Activated CD4-positive, alpha-beta T cell treated with anti-CD3 and anti-CD28 coated beads, Interleukin-2, amount 10 ng/mL, durations not matched to agents 7 days and 5 days (primary cell): ENCODE measurements at regions not wholly inside any gene's neighbourhood (a gene's known extent, or its start where the extent isn't known, plus 50 kb on each side); places are given as distances from the start of the nearest gene placed in this dataset.
"Not testable (repeated sequence)": the region's sequence is repeated elsewhere in the genome, so short reads cannot be mapped to it uniquely, and the experiment has no call there.

Experiments
- CTCF ChIA-PET: fragments of 350-600 bp; sonication (Branson Sonifier 250); formaldehyde crosslinking; loops from one replicate; lab custom pipeline; 2021; ENCODE audit warnings: antibody characterized with exemption; lab: Charles Lee
- POLR2A ChIA-PET: fragments of 350-600 bp; sonication (Branson Sonifier 250); formaldehyde crosslinking; loops from one replicate; lab custom pipeline; 2021; ENCODE audit warnings: antibody characterized with exemption; lab: Charles Lee
- DNase-seq: peaks from one replicate; pipeline ENCODE4 v3.0.0-alpha.2; 2020
- H3K27ac Mint-ChIP-seq: one replicate; pipeline ENCODE4 v1.8.0; 2021; ENCODE audit warnings: mild to moderate bottlenecking, moderate library complexity, mixed read lengths
- H3K27me3 Mint-ChIP-seq: one replicate; pipeline ENCODE4 v1.8.0; 2021; ENCODE audit warnings: mixed read lengths
- H3K36me3 Mint-ChIP-seq: one replicate; pipeline ENCODE4 v1.8.0; 2021; ENCODE audit warnings: low read depth, mixed read lengths
- H3K4me1 Mint-ChIP-seq: one replicate; pipeline ENCODE4 v1.8.0; 2021; ENCODE audit warnings: mixed read lengths
- H3K4me3 Mint-ChIP-seq: one replicate; pipeline ENCODE4 v1.8.0; 2021; ENCODE audit warnings: mild to moderate bottlenecking, moderate library complexity, mixed read lengths
- H3K9me3 Mint-ChIP-seq: one replicate; pipeline ENCODE4 v1.8.0; 2021; ENCODE audit warnings: mixed read lengths

DNA sequence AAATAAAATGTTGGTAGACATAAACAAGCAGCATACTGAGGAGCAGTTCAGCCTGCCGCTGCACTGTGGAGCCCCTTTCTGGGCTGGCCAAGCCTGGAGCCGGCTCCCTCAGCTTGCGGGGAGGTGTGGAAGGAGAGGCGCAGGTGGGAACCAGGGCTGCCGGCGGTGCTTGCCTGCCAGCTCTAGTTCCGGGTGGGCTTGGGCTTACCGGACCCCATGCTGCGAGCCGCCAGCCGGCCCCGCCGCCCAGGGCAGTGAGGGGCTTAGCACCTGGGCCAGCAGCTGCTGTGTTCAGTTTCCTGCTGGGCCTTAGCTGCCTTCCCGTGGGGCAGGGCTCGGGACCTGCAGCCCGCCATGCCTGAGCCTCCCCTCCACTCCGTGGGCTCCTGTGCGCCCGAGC is 672.9 kb upstream of the POM121L12 start:
- no peak for DNase-seq
- Mint-ChIP-seq H3K27ac (no peak overlapping the region), H3K36me3 (no peaks in the 10 kb centered on the region), H3K9me3 (no peaks in the 10 kb centered on the region), H3K4me3 (no peak overlapping the region), H3K27me3 (no peaks in the 10 kb centered on the region), H3K4me1 (no peaks in the 10 kb centered on the region)
- POLR2A ChIA-PET = no interaction called here
- CTCF ChIA-PET = no interaction called here

DNA sequence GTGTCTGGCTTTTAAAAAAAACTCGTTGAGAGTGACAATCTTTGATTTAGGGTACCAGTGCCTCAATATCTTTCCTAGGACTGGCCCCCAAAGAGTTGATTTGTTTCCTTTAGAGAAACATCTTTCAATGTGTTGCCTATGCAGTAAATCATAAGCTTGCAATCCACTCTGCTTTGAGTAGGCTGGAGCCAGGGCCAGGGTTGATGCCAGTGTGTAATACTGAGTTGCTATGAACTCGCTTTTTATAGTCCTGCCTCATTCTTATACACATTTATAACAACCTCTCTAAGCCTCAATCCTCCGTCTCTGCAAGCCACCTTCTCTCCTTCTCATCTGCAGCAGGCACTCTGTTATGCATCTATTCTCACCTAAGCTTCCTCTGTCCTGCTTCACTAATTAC is 674.9 kb upstream of the POM121L12 start:
- no peaks in the 10 kb centered on the region for H3K4me1 Mint-ChIP-seq
- no peaks in the 10 kb centered on the region for H3K27me3 Mint-ChIP-seq
- no peaks in the 10 kb centered on the region for H3K9me3 Mint-ChIP-seq
- no peak for DNase-seq
- H3K4me3 Mint-ChIP-seq = no peak overlapping the region
- H3K27ac Mint-ChIP-seq = no peak overlapping the region
- ChIA-PET POLR2A (no interaction called here), CTCF (no interaction called here)
- no peaks in the 10 kb centered on the region for H3K36me3 Mint-ChIP-seq

DNA sequence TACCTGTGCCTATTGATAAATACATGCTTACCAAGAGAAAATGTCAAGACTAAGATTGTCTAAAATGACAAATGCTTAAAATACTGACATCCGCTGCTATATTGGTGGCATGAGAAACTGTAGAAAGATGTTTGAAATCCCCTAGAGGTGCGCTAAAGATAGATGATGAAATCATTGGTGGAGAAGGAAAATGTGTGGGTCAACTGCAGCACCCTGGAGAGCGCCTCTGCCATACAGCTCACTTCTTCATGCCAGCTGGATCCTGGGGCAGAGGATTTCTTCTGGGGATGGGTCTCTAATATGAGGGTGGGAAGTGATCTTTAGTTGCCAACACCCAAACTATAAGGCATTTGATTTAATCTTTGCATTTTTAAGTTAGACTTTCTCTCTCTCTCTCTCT is 680.4 kb upstream of the POM121L12 start:
- DNase-seq = no peak
- Mint-ChIP-seq H3K4me1 (no peaks in the 10 kb centered on the region), H3K27me3 (no peaks in the 10 kb centered on the region), H3K9me3 (no peaks in the 10 kb centered on the region), H3K27ac (no peak overlapping the region), H3K36me3 (no peaks in the 10 kb centered on the region), H3K4me3 (no peak overlapping the region)
- ChIA-PET POLR2A (no interaction called here), CTCF (no interaction called here)

DNA sequence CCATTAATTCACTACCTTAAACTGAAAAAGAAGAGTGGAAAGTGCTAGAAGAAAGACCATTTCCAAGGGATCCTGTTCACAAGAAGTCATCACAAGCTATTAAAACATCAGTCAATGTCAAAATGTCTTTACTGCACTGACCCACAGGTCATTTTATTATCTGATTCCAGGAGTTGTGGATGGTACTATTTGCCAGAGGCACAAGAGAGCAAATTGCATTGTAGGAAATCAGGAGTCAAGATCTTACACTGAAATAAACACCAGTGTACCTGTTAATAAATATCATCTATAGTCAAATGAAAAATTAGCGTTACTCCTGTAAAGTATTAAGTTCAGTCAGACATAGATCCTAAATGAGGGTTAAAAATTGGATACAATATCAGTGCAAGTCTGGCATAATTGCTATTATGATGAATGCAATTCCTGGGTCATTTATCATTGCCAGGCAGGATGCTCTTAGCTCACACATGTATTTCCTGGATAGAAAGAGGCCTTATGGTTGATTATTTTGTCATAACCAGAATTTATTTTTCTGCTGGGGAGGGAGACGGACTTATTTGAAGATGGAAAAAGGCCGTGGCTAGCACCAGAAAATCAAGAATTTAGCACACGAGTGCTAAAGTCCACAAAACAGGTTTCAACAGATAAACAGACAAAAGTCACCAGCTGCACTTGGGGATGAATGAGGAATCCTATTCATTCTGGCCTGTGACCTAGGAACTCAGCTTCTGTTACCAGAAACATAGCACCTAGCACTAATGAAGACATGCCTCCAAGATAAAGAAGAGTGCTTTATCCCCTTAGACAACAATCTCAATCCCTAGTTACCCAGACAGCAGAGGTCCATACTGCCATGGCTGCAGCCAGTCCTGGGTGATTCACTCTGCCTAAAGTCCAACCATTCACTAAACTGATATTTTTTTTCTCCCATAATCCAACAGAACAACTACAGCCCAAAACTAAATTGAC is 683.1 kb upstream of the POM121L12 start:
- Mint-ChIP-seq H3K27ac (no peak overlapping the region), H3K4me3 (no peak overlapping the region), H3K27me3 (no peaks in the 10 kb centered on the region), H3K36me3 (no peaks in the 10 kb centered on the region), H3K4me1 (no peaks in the 10 kb centered on the region), H3K9me3 (no peaks in the 10 kb centered on the region)
- ChIA-PET POLR2A (no interaction called here), CTCF (no interaction called here)
- no peak for DNase-seq

DNA sequence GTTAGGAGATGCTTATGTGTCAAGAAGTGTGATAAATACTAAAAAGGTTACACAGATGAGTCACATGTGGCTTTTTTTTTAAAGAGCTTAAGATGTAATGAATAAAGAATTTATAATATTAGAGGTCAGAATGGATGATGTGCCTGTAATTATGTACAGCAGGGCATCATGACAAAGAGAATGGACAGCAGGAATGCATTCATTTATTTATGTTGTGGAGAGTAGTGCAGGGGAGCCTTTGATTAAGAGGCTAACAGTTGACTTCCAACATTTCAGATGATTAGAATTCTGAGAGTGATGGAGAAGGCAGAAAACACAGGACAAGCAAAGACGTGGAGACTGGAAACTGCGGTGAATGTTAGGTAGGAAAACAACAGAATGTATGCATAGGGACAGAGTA is 691.4 kb upstream of the POM121L12 start:
- Mint-ChIP-seq H3K4me3 (no peak overlapping the region), H3K27ac (no peak overlapping the region), H3K9me3 (peaks cover 3% of the 10 kb centered on the region), H3K4me1 (no peaks in the 10 kb centered on the region), H3K36me3 (no peaks in the 10 kb centered on the region), H3K27me3 (no peaks in the 10 kb centered on the region)
- ChIA-PET CTCF (no interaction called here), POLR2A (no interaction called here)
- DNase-seq = no peak

DNA sequence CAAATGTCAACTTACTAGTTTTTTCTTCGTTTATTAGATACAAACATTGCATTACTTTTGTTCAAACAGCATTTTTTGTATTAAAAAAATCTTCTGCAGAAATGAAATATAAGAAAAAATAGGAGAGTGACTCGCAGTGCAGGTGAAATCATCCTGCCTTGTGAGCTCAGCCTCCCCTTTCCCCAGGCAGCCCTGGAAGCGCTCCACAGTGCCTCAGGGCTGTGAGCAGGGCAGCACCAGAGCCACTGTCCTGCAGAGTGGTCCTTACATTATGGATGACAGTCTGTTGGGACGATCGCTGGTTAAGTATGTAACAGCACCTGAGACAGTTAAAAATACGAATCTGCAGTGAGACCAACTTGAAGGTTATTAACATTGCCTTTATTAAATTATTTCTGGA is 695.4 kb upstream of the POM121L12 start:
- POLR2A ChIA-PET = no interaction called here
- H3K27ac Mint-ChIP-seq = no peak overlapping the region
- no peaks in the 10 kb centered on the region for H3K36me3 Mint-ChIP-seq
- H3K4me1 Mint-ChIP-seq = no peaks in the 10 kb centered on the region
- CTCF ChIA-PET = no interaction called here
- no peak for DNase-seq
- peaks cover 3% of the 10 kb centered on the region for H3K9me3 Mint-ChIP-seq
- no peak overlapping the region for H3K4me3 Mint-ChIP-seq
- no peaks in the 10 kb centered on the region for H3K27me3 Mint-ChIP-seq

DNA sequence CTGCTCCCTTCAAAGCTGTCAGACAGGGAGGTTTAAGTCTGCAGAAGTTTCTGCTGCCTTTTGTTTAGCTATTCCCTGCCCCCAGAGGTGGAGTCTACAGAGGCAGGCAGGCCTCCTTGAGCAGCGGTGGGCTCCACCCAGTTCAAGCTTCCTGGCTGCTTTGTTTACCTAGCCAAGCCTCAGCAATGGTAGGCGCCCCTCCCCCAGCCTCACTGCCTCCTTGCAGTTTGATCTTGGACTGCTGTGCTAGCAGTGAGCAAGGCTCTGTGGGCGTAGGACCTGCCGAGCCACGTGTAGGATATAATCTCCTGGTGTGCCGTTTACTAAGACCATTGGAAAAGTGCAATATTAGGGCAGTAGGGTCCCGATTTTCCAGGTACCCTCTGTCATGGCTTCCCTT is 707.1 kb upstream of the POM121L12 start:
- H3K9me3 Mint-ChIP-seq = peaks cover 16% of the 10 kb centered on the region
- H3K36me3 Mint-ChIP-seq, H3K27me3 Mint-ChIP-seq, CTCF ChIA-PET, H3K4me3 Mint-ChIP-seq, H3K4me1 Mint-ChIP-seq, POLR2A ChIA-PET: not testable (repeated sequence)
- peak; percentile 27 for DNase-seq
- H3K27ac Mint-ChIP-seq = peak overlapping the region; percentile 62

DNA sequence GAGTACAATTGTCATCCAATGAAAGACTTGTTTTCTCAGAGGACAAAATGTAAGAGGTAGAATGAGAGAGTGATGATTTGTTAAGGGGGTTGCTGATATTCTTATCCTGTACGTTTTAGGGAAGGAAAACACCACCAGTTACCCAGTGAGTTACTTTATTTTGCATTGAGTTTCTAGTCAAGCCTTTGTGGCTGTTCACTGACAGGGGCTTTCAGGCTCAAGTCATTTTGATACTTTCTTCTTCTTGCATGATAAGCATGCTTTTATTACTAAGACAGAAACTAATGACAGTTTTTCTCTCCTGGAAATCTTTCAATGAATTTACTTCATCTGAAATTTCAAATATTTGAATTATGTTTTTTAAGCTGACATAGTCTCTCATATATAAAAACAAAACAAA is 710.2 kb upstream of the POM121L12 start:
- Mint-ChIP-seq H3K36me3 (no peaks in the 10 kb centered on the region), H3K4me1 (peaks cover 9% of the 10 kb centered on the region), H3K9me3 (peaks cover 21% of the 10 kb centered on the region), H3K27ac (no peak overlapping the region), H3K4me3 (no peak overlapping the region), H3K27me3 (no peaks in the 10 kb centered on the region)
- DNase-seq = no peak
- CTCF ChIA-PET = no interaction called here
- POLR2A ChIA-PET = no interaction called here

DNA sequence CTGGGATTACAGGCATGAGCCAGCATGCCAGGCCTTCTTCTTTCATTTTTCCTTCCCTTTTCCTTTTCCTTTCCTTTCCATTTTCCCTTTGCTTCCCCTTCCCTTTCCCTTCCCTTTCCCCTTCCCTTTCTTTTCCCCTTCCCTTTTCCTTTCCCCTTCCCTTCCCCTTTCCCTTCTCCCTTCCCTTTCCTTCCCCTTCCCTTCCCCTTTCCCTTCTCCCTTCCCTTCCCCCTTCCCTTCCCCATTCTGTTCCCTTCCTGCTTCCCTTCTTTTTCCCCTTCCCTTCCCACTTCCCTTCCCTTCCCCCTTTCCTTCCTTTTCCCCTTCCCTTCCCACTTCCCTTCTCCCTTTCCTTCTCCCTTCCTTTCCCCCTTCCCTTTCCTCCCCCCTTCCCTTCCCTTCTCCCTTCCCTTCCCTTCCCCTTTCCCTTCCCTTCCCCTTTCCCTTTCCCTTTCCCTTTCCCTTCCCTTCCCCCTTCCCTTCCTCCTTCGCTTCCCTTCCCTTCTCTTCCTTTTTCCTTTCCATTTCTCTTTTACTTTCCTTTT is 712.2 kb upstream of the POM121L12 start:
- Mint-ChIP-seq H3K27me3 (no peaks in the 10 kb centered on the region), H3K36me3 (no peaks in the 10 kb centered on the region), H3K27ac (no peak overlapping the region), H3K4me1 (peaks cover 6% of the 10 kb centered on the region), H3K9me3 (peaks cover 20% of the 10 kb centered on the region), H3K4me3 (no peak overlapping the region)
- ChIA-PET CTCF (no interaction called here), POLR2A (no interaction called here)
- no peak for DNase-seq

DNA sequence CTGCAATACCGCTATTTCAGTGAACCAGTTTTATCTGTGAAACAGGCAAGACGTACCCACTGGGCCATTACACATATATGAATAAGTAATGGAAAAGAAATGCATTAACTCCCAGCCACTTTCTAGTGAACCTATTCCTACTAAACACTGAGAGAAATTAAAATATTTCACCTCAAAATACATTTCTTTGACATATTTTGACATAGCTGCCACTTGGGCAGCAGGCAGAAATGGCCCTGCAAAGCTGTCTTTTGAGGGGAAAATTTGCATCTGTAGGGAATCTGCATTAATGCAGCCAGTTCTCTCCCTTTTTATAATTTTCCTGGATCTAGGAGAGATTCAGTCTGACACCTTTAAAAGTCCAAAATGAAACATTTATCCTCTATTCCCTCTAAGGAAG is 714.8 kb upstream of the POM121L12 start:
- H3K9me3 Mint-ChIP-seq = peaks cover 21% of the 10 kb centered on the region
- no peak for DNase-seq
- H3K4me3 Mint-ChIP-seq = no peak overlapping the region
- ChIA-PET POLR2A (no interaction called here), CTCF (no interaction called here)
- H3K27ac Mint-ChIP-seq = no peak overlapping the region
- H3K27me3 Mint-ChIP-seq = no peaks in the 10 kb centered on the region
- no peaks in the 10 kb centered on the region for H3K36me3 Mint-ChIP-seq
- no peaks in the 10 kb centered on the region for H3K4me1 Mint-ChIP-seq

DNA sequence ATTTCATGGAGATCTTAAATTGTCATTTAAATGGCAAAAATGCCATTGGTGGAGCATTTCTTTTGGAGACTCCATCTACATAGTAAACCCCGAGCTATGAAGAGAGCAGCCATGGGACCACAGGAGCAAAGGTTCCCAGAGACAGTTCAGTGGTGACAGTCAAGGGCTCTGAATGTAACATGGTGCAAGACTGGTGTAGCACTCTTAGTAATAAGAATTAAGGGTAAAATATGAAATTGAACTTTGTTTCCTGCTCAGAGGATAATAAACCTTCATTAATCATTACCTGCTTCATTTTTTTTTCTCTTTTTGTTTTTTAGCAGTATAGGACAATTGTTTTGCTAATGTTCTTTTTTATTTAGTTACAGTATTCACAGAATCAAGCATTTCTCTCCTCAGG is 717.5 kb upstream of the POM121L12 start:
- ChIA-PET POLR2A (no interaction called here), CTCF (no interaction called here)
- no peaks in the 10 kb centered on the region for H3K36me3 Mint-ChIP-seq
- no peak for DNase-seq
- no peaks in the 10 kb centered on the region for H3K27me3 Mint-ChIP-seq
- peaks cover 13% of the 10 kb centered on the region for H3K9me3 Mint-ChIP-seq
- H3K4me1 Mint-ChIP-seq = no peaks in the 10 kb centered on the region
- H3K4me3 Mint-ChIP-seq = no peak overlapping the region
- no peak overlapping the region for H3K27ac Mint-ChIP-seq

DNA sequence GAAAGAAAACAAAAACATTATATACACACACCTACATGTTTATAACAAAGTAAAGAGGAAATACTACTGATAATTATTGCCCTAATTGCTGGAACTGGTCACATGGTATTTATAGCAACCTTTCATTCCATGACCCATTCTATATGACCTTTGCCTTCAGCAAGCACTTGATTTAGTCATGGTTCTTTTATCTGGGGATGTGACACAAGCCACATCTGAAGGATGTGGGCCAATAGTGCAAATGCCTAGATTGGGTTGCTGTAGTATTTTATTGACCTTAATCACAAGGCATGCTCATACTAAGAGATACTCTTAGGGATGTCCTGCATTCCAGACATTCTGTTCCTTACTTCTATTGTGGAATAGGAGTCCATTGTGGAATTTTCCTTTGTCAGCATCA is 723.5 kb upstream of the POM121L12 start:
- no peaks in the 10 kb centered on the region for H3K4me1 Mint-ChIP-seq
- no peak overlapping the region for H3K27ac Mint-ChIP-seq
- H3K9me3 Mint-ChIP-seq = peaks cover 10% of the 10 kb centered on the region
- DNase-seq = no peak
- ChIA-PET POLR2A (no interaction called here), CTCF (no interaction called here)
- H3K36me3 Mint-ChIP-seq = no peaks in the 10 kb centered on the region
- no peak overlapping the region for H3K4me3 Mint-ChIP-seq
- H3K27me3 Mint-ChIP-seq = no peaks in the 10 kb centered on the region

DNA sequence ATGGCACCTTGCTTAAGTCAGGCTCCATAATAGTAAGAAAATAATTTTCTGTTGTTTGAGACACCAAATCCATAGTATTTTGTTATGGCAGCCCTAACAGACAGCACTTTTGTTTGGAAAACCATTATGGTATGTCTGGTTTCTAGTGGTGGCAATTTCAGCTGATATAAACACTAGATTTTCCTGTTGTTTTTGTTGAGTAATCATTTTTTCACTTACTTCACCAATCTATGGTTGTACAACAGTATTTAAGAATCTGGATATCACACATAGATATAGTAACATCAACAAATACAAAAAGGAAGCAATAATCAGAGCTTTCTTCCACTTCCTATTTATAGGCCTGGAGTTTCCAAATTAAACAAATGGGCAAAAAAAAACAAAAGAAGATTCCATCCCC is 725.8 kb upstream of the POM121L12 start:
- H3K9me3 Mint-ChIP-seq = peaks cover 4% of the 10 kb centered on the region
- no peak for DNase-seq
- no peaks in the 10 kb centered on the region for H3K27me3 Mint-ChIP-seq
- H3K36me3 Mint-ChIP-seq = no peaks in the 10 kb centered on the region
- POLR2A ChIA-PET = no interaction called here
- no peak overlapping the region for H3K4me3 Mint-ChIP-seq
- CTCF ChIA-PET = no interaction called here
- no peaks in the 10 kb centered on the region for H3K4me1 Mint-ChIP-seq
- no peak overlapping the region for H3K27ac Mint-ChIP-seq
